Cardiac fibroblast (primary cell): ENCODE measurements at regions not wholly inside any gene's neighbourhood (a gene's known extent, or its start where the extent isn't known, plus 50 kb on each side); places are given as distances from the start of the nearest gene placed in this dataset.

Experiments used
- DNase-seq, 2 donors: peaks; one replicate each; pipeline versions ENCODE4 v3.0.0 to v3.0.0-alpha.2; 2010; ENCODE audit warnings: low read depth in 2 of 2
- H3K4me3 ChIP-seq, 2 donors: replicated peaks in 1 of 2; 1 replicate in 1 of 2; 2 replicates in 1 of 2; pipeline ENCODE4 v1.5.1; 2011; ENCODE audit warnings: low read depth in 2 of 2, low read length in 2 of 2, mild to moderate bottlenecking in 2 of 2, moderate library complexity in 1 of 2
- TF ChIP-seq, protein P1 (sequence below): IDR thresholded peaks from one replicate; pipeline ENCODE4 v1.5.1; 2011; ENCODE audit warnings: low read depth, mild to moderate bottlenecking, low read length, inconsistent platforms

DNA sequence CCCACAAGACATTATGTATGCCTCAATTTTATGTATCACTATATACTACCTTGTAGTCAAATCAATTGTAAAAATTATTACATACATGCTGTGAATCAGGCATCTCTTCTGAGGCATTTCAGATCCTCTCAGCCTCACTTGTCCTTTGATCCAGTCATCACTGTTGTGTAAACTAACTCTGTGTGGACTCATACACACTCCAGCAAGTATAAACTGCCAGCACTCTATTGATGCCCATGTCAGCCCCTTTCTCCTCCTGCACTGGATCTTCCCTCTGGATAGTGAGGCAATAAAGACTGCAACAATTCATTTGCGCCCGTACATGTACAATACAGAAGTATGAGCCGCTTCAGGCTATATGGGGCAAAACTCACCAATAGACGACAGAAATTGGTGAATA, 364.7 kb upstream of the TGFBR2 start:
- H3K4me3 ChIP-seq, result no peak overlapping the region
- DNase-seq, result peak in 1 of 2 donors; percentile 25
- TF ChIP-seq, protein P1, sequence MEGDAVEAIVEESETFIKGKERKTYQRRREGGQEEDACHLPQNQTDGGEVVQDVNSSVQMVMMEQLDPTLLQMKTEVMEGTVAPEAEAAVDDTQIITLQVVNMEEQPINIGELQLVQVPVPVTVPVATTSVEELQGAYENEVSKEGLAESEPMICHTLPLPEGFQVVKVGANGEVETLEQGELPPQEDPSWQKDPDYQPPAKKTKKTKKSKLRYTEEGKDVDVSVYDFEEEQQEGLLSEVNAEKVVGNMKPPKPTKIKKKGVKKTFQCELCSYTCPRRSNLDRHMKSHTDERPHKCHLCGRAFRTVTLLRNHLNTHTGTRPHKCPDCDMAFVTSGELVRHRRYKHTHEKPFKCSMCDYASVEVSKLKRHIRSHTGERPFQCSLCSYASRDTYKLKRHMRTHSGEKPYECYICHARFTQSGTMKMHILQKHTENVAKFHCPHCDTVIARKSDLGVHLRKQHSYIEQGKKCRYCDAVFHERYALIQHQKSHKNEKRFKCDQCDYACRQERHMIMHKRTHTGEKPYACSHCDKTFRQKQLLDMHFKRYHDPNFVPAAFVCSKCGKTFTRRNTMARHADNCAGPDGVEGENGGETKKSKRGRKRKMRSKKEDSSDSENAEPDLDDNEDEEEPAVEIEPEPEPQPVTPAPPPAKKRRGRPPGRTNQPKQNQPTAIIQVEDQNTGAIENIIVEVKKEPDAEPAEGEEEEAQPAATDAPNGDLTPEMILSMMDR, result no peak

DNA sequence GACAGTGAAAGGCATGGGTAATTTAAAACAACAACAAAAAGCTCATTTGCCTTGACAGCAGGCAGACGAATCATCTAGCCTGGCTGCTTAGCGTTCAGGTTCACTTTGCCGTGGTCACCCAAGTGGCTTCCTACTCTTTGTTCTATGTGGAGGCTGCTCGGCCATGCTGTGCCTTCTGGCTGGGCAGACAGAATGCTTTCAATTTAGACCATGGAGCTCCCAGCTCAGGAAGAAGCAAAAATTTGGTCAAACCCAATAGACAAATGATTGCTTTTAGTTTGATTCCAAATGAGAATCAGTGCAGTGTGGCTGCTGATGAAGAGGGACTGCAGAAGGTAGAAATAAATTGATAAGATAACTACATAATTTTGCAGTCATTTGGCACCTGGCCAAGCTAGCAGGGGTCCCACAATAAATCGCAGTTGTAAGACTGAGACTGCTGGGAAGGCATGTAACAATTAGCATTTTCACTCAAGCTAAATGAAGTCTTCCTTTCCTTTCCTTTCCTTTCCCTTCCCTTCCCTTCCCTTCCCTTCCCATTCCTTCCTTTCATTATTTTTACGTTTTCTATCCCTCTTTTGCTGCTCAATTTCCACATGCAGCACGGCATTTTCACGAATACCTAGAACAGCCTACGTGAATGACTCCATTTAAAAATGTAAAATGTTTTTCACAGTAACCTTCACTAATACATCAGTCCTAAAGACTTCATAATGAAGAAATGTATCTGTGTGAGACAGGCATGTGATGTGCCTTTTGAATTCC, 360.4 kb upstream of the TGFBR2 start:
- TF ChIP-seq, protein P1, result no peak
- DNase-seq, result no peak
- H3K4me3 ChIP-seq, result no peak overlapping the region

DNA sequence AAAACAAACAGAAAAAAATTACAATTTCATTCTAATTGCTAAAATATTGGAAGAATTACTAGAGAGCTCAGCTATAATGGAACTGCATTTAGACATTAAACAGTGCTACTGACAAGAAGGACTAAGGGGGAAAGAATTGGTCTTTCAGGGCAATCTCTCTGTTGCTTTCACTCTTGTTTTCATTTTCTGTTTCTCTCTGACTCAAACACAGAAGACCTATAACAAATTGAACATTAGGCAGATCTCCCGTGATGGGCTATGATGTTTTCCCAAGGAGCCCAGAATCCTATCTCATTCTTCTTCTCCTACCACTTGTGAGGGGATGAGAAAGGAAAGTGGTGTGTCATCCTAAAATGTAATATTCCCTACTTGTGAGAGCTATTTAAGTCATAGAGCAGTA, 358.0 kb upstream of the TGFBR2 start:
- H3K4me3 ChIP-seq, result no peak overlapping the region
- DNase-seq, result no peak
- TF ChIP-seq, protein P1, result no peak

DNA sequence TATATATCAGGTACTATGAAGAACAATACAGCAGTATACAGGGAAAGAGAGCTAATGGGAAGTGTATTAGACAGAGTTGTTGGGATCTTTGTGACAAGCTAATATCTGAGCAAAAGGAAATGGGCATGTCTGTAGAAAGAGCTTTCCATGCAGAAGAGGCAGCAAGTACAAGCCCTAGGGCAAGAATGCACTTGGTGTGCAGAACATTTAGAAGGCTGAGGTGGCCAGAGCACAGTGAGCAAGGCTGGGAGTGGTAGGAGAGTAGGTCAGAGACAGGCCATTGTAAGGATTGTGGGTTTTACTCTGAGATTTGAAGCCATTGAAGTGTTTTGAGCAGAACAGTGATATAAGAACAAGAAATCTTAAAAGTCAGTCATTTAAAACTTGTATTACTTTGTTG, 353.9 kb upstream of the TGFBR2 start:
- no peak for DNase-seq
- TF ChIP-seq, protein P1, result no peak
- no peak overlapping the region for H3K4me3 ChIP-seq

DNA sequence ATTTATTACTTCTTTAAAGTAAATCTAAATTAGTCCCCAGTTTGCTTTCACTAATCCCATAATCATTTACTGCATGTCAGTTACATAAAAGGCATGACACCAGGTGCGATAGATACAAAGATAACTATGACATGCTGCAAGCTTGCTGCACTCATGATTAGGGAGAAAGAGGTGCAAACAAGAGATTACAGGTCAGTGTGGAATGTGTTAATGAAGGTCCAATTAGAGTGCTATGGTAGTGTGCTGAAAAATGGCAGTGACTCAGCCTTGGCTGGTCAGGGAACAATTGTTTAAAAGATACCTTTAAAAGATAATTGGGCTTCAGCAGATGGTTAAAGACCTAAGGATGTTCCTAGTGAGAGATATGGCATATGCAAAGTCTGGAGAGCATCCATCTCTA, 352.6 kb upstream of the TGFBR2 start:
- TF ChIP-seq, protein P1, result no peak
- no peak overlapping the region for H3K4me3 ChIP-seq
- no peak for DNase-seq

DNA sequence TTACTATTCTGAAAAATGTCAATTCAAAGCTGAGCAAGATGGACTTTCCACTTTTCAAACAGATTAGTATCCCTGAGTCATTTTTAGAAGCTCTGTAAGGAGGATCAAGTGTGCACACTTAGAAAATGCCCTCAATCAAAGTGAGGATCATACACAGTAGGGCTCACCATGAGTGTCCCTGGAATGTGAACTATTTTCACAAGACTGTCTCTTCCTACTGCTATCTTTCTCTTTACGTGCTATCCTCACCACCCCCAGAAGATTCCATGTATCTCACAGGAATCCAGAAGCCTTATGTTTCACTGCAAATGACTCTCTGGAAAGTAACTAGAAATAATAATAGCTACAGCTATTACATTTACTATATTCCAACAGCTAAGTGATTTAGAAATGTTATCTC, 349.9 kb upstream of the TGFBR2 start:
- DNase-seq, result peak in 1 of 2 donors; percentile 16
- TF ChIP-seq, protein P1, result no peak
- H3K4me3 ChIP-seq, result no peak overlapping the region
